ENCODE measurements at regions not wholly inside any gene's neighbourhood (a gene's known extent, or its start where the extent isn't known, plus 50 kb on each side); places are given as distances from the start of the nearest gene placed in this dataset.

GRCh38 chr14:84922370-84922769 is 607.6 kb upstream of the FLRT2 start:
- Histone ChIP-seq H3K27ac (no peak overlapping the region), H3K9me3 (replicated peaks in 1 of 3) (no peaks in the 10 kb centered on the region), H3K4me3 (no peak overlapping the region), H3K27me3 (no peaks in the 10 kb centered on the region), H3K4me1 (replicated peaks in 1 of 2) (no peaks in the 10 kb centered on the region), H3K36me3 (replicated peaks in 1 of 2) (no peaks in the 10 kb centered on the region)
- TF ChIP-seq POLR2A (IDR thresholded peaks at IDR 0.05) = no peak
- no peak for TF ChIP-seq CTCF (IDR thresholded peaks at IDR 0.05)
- WGBS, 4 donors = 72 to 88% (median 80%) methylated on average over 3 of the region's 3 CpGs
- no peak for DNase-seq
- intact Hi-C loops (cut with DNase I) = no loop called here

- no peak for TF ChIP-seq CTCF (IDR thresholded peaks at IDR 0.05)
- TF ChIP-seq POLR2A (IDR thresholded peaks at IDR 0.05) = no peak
- intact Hi-C loops (cut with DNase I) = no loop called here
- no peak for DNase-seq
- no peak overlapping the region for H3K4me3 ChIP-seq
- no peaks in the 10 kb centered on the region for H3K36me3 ChIP-seq (replicated peaks in 1 of 2)
- H3K9me3 ChIP-seq (replicated peaks in 1 of 3) = no peaks in the 10 kb centered on the region
- H3K27me3 ChIP-seq = no peaks in the 10 kb centered on the region
- WGBS, 4 donors = 88 to 96% (median 90%) methylated on average over 1 of the region's 1 CpG
- no peak overlapping the region for H3K27ac ChIP-seq
- H3K4me1 ChIP-seq (replicated peaks in 1 of 2) = no peaks in the 10 kb centered on the region
These were observed 603.3 kb upstream of the FLRT2 start for GRCh38 chr14:84926656-84927055.

- H3K27ac ChIP-seq = no peak overlapping the region
- H3K9me3 ChIP-seq (replicated peaks in 1 of 3) = no peaks in the 10 kb centered on the region
- H3K27me3 ChIP-seq = no peaks in the 10 kb centered on the region
- no peaks in the 10 kb centered on the region for H3K4me1 ChIP-seq (replicated peaks in 1 of 2)
- no peak overlapping the region for H3K4me3 ChIP-seq
- no peak for DNase-seq
- intact Hi-C loops (cut with DNase I) = no loop called here
- TF ChIP-seq CTCF (IDR thresholded peaks at IDR 0.05) = no peak
- TF ChIP-seq POLR2A (IDR thresholded peaks at IDR 0.05) = no peak
- 81 to 85% (median 83%) methylated on average over 6 of the region's 6 CpGs for WGBS, 4 donors
- H3K36me3 ChIP-seq (replicated peaks in 1 of 2) = no peaks in the 10 kb centered on the region
These were observed 602.7 kb upstream of the FLRT2 start for GRCh38 chr14:84927096-84927827.

GRCh38 chr14:84929086-84929485 is 600.9 kb upstream of the FLRT2 start:
- H3K9me3 ChIP-seq (replicated peaks in 1 of 3) = no peaks in the 10 kb centered on the region
- intact Hi-C loops (cut with DNase I) = no loop called here
- WGBS, 4 donors = 71 to 93% (median 86%) methylated on average over 1 of the region's 1 CpG
- no peaks in the 10 kb centered on the region for H3K4me1 ChIP-seq (replicated peaks in 1 of 2)
- no peak for DNase-seq
- no peaks in the 10 kb centered on the region for H3K36me3 ChIP-seq (replicated peaks in 1 of 2)
- no peak for TF ChIP-seq CTCF (IDR thresholded peaks at IDR 0.05)
- TF ChIP-seq POLR2A (IDR thresholded peaks at IDR 0.05) = no peak
- H3K27ac ChIP-seq = no peak overlapping the region
- no peaks in the 10 kb centered on the region for H3K27me3 ChIP-seq
- H3K4me3 ChIP-seq = no peak overlapping the region
